HG03575 (cell line): ENCODE measurements at regions not wholly inside any gene's neighbourhood (a gene's known extent, or its start where the extent isn't known, plus 50 kb on each side); places are given as distances from the start of the nearest gene placed in this dataset.

Experiments
- ATAC-seq: cut with Tn5 transposase; IDR thresholded peaks from one replicate; pipeline ENCODE4 v1.9.1; 2021; ENCODE audit not compliant: unreplicated experiment, insufficient number of reproducible peaks, low FRiP score; ENCODE audit errors: extremely low read depth

GRCh38 chr5:167649471-167649870 lies 642.0 kb upstream of the WWC1 start:
- ATAC-seq: no peak

DNA sequence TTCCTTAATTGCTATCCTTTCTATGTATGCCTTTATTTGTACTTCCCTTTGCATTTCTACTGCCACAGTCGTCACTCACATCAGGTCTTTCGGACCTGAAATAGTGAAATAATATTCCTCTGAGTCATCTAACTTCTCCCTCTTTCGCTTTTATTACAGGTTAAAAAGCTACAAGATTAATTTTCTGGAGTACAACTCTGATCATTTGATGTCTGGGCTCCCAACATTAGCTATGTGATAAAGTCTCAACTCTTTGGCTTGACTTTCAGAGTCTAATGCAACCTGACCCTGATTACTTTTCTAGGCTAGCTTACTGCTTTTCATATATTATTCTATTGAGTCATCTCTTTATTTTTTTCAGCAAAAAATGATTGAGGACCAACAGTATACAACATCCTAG lies 638.8 kb upstream of the WWC1 start:
- ATAC-seq: no peak

GRCh38 chr5:167653645-167654106 lies 637.8 kb upstream of the WWC1 start:
- no peak for ATAC-seq

- no peak for ATAC-seq
Measured at GRCh38 chr5:167657016-167657415, 634.4 kb upstream of the WWC1 start.

DNA sequence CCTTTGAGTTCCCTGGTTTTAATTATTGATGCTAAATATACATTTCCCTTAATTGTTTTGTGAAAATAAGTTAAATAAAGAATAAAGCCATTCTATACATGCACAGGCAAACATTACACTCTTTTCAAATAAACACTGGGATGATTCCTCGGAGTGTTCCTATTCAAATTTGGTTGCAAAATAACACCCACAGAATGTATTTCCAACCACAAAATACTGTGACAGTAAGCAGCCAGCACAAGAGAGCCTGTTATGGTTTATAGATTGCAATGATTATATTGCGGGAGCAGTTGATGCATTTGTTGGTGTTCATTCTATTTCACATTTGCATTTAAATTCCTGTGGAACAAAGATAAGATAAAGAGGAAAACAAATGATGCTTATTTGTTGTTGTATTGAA lies 632.6 kb upstream of the WWC1 start:
- no peak for ATAC-seq

DNA sequence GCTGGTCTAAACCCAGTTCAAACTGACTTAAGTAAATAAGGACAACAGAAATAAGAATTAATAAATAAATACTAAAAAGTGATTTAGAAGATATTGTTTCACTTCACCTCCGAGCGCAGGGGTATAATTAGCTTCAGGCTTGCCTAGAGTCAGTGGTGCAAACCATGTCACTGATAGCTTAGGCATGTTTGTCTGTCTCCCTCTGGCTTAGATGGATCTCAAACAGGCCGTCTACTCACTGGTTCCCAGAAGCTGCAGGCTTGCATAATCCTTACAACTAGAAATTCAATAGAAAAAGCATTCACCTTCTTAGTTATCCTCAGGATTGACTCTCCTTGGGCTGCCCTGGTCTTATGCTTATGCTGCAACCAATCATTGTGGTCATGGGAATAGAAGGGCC lies 629.8 kb upstream of the WWC1 start:
- no peak for ATAC-seq

- ATAC-seq: no peak
Measured at GRCh38 chr5:167664222-167664804, 627.1 kb upstream of the WWC1 start.

GRCh38 chr5:167665841-167666375 lies 625.5 kb upstream of the WWC1 start:
- no peak for ATAC-seq

DNA sequence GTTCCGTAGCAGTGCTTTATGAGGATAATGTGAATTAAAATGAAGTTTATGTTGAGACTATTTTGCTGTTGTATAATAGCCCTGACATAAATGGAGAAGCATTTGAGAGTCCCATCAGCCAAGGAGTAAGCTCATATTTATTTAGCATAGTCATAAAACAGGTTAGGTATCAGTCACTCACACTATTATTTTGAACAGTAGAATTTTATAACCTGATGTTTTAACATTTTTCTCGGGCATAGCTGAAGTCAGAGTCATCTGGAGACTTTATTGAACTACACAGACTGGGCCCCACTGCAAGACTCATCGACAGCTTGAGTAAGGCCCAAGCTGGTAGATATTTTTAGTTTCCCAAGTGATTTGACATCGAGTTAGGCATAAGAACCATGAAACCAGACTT lies 620.3 kb upstream of the WWC1 start:
- ATAC-seq: no peak

DNA sequence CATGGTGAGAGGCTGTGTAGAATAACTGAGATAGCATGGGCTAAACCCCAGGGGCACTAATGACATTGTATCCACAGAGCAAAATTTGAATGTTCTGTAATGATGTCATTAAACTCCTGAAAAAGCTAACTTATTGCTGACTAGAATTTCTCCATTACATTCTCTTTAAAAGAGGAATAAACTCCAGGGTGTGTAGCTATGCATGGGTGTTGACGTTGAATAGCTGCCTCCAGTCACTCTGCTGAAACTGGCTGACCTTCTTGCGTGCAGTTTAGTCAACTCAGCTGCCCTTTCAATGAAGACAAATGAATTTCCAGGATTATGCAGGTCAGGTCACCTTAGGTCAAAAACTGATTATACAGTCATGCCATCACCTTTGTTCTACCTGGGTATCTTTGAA lies 617.5 kb upstream of the WWC1 start:
- ATAC-seq: no peak

DNA sequence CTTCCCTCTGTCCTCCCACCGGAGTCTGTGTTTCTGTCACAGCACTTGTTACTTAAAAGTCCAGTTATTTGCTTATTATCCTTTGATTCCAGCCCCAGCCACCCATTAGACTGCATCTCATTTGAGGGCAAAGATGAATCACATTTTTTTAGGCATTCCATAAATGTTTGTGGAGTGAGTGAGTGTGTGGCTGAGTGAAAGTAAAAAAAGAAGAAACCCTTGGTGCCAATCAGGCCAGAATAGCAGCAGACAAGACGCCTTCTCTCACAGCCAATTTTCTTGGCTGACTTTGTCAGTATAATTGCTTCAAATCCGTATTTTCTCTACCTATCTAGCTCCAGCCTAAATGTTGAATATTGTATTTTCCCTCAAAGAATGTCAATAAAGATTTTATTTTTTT lies 613.0 kb upstream of the WWC1 start:
- no peak for ATAC-seq

- ATAC-seq: no peak
Measured at GRCh38 chr5:167684251-167684650, 607.2 kb upstream of the WWC1 start.

DNA sequence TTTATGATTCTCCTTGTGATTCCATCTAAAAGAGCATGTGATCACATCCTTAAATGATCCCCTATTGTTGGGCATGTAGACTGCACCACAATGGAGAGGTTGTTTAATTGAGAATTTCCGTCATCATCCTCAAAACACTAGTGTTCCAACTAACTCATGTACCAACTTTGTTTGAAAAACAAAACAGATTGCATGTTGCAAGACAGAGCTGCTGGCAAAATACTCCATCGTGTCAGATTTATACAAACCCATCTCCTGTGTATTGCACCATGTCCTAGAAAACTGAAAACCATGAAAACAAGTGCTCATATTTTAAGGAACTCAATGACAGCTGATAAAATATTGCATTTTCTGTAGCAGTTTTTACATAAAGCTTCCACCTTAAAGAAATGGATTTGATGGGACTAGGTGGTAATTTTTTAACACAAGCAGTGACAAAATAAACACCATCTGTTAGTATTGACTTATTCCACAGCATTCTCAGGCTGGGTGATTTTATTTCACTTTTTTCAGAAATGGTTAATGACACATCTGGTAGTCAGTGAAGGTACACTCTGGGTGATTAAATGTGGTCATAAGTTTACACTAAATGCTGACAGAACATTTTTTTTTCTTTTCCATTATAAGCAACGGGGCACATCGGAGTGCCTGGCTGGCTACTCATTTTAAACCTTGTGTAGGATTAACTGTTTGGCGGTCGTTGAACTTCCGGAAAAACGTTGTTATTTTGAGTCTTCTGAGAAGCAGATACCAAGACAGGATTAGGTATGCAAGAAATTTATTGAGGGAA lies 602.9 kb upstream of the WWC1 start:
- ATAC-seq: no peak

DNA sequence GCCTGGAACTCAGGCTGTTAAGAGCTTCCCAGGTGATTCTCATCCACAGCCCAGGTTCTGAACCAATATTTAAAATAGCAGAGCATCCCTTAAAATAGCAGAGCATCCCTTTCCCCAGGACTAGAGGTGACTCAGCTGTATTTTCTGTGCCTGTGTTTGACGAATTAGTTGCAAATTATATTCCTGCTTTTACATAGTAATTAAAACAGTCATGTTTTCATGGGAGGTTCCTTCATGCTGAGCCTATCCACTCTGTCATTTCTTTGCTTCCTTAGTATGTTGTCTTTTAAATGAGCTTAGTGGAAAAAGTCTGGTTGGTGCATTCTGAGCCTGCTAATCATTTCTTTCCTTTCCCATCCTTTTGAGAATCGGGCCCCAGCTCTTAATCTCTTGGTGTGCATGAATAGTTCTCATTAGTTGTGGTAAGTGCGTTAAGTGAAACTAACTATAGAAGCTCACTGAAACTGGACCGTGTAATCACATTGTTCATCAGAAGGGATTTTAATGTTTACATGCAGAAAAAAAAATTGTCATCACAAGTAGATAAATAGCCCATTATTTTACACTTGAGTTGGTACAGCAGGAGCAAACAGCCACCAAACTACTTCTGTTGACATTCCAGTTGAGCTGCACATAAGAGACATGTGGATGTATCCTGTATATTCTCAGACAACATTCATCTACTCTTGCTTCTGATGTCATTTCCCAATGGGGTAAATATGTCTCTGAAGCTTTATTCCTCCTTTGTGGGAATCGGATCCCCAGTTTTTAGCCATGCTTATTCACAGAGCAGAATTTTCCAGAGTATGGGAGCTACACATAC lies 596.9 kb upstream of the WWC1 start:
- no peak for ATAC-seq

DNA sequence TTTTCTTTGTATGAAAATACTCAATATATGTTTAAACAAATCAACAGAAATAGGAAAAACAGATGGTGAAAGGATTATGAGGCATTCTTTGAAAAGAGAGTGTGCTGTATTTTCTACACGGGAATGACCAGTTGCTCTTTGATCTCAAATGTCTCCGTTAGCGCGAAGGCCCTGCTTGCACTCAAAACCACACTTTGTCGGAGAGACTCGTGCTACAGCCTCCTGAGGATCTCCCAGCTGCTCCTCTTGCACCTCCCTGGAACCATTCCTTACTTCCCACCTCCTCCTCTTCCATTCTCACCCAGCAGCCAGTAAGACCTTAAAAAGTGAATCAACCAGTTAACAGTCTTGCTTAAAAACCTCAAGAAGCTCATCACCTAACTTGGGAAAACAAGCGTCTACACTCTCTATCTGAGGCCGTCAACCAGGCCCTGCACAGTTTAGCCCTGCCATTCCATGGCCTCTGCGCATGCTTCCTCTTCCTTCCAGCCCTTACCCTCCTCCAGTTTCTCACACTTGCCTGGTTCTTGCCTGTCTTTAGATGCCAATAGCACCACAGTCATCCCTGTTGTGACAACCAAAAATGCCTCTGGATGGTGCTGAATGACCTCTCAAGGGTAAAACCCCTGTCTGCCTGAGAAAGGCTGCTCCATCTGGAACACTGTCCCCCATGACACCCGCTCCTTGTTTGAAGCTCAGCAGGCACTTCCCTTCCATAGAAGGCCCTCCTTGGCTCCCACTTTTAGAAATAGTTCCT lies 594.7 kb upstream of the WWC1 start:
- ATAC-seq: no peak

DNA sequence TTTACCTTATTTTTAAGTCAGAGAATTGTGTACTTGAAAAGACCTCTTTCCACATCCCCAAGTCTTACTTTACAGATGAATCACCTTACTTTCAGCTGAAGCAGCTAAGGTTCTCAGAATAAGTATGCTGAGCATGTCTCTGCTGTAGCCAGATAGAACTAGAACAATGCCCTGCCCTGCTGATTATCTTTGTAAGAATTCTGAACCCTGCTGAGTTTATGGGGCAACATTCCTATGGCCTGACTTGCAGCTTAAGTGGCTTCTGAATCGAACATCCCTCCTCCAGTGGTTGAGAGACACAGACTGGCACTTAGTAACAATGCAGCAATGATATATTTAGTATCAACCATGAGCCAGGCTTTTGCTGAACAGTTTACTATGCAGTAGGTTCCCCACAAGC lies 592.0 kb upstream of the WWC1 start:
- no peak for ATAC-seq

- ATAC-seq: no peak
Measured at GRCh38 chr5:167701051-167701450, 590.4 kb upstream of the WWC1 start.

DNA sequence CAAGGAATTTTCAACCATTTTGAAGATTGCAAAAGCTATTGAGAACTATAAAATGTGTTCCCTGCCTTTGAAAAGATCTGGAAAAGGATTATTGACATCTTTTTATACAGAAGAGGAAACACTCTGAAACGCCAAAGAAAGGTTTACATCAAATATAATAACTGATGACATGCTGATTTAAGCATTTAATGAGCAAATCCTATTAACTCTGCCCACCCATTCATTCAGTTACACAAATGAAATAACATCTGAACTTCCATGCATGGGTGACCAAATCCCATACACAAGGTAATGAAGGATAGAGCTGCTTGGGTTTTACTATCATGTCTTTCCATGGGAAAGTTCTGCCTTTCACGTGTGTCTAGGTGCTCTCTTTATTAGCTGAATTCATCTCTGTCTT lies 589.4 kb upstream of the WWC1 start:
- ATAC-seq: no peak

DNA sequence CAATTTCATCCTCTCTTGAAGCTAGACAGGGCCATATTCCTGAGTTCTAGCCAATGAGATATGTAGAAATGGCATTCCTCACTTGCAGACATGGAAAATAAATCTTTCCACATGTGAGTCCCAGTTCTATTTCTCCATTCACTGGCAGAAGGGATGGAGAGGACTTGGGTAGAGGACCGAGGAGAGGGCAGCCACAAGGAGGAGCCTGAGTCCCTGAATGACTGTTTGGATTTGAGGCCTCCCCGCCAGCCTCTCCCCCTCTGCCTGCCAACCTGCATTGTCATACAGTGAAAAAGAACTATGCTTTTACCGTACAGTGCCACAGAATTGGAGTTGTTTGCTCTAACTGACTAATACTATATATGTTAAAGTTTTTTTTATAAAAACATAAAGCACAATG lies 583.0 kb upstream of the WWC1 start:
- no peak for ATAC-seq
